H1 (cell line): ENCODE measurements at regions not wholly inside any gene's neighbourhood (a gene's known extent, or its start where the extent isn't known, plus 50 kb on each side); places are given as distances from the start of the nearest gene placed in this dataset.
A peak's percentile ranks its signal among the peaks of the same experiment; 100 is the strongest.

Experiments used
- CTCF ChIA-PET: fragments of 300-600 bp; sonication (Branson Sonifier 250); formaldehyde crosslinking; loops from one replicate; lab custom pipeline; 2021; ENCODE audit not compliant: partially characterized antibody; lab: Charles Lee
- POLR2A ChIA-PET: fragments of 300-600 bp; sonication (Branson Sonifier 250); formaldehyde crosslinking; loops from one replicate; lab custom pipeline; 2021; ENCODE audit warnings: inconsistent platforms; ENCODE audit not compliant: partially characterized antibody; lab: Charles Lee
- DNase-seq, 2 experiments: peaks; one replicate each; pipeline versions ENCODE4 v3.0.0 to v3.0.0-alpha.2; 2010 to 2022; ENCODE audit warnings: low spot score in 2 of 2, low read depth in 1 of 2, mixed read lengths in 1 of 2
- FAIRE-seq: peaks from 2 replicates; lab custom pipeline; 2011; peaks lifted over from hg19 to GRCh38; lab: Jason Lieb, UNC
- H2AFZ ChIP-seq: 2 replicates; pipeline ENCODE4 v1.8.1; 2012; ENCODE audit warnings: low read length, inconsistent platforms
- H2AK5ac ChIP-seq: 2 replicates; pipeline ENCODE4 v1.6.1; 2013; ENCODE audit warnings: low read depth, low read length
- H2BK120ac ChIP-seq: replicated peaks from 2 replicates; pipeline ENCODE3; 2013; ENCODE audit warnings: low read depth, low read length, inconsistent platforms
- H2BK12ac ChIP-seq: 2 replicates; pipeline ENCODE4 v1.6.1; 2013; ENCODE audit warnings: low read depth, low read length
- H2BK15ac ChIP-seq: 2 replicates; pipeline ENCODE4 v1.6.1; 2013; ENCODE audit warnings: low read length
- H2BK20ac ChIP-seq: 2 replicates; pipeline ENCODE4 v1.6.1; 2013; ENCODE audit warnings: low read length
- H2BK5ac ChIP-seq: 2 replicates; pipeline ENCODE4 v1.6.1; 2013; ENCODE audit warnings: low read depth, low read length
- H3K14ac ChIP-seq: 2 replicates; pipeline ENCODE4 v1.6.1; 2013; ENCODE audit warnings: inconsistent platforms; ENCODE audit not compliant: insufficient read length
- H3K18ac ChIP-seq: 2 replicates; pipeline ENCODE4 v1.6.1; 2013; ENCODE audit warnings: low read length; ENCODE audit errors: extremely low read depth
- H3K23ac ChIP-seq: 2 replicates; pipeline ENCODE4 v1.6.1; 2013; ENCODE audit warnings: inconsistent platforms; ENCODE audit not compliant: insufficient read length
- H3K23me2 ChIP-seq: 2 replicates; pipeline ENCODE4 v1.6.1; 2013; ENCODE audit warnings: low read depth, low read length
- H3K27ac ChIP-seq: 2 replicates; pipeline ENCODE4 v1.6.1; 2011; ENCODE audit warnings: low read depth, low read length, inconsistent platforms
- H3K27me3 ChIP-seq, 4 experiments: replicated peaks in 1 of 4; 1 replicate in 1 of 4; 2 replicates in 3 of 4; pipeline versions ENCODE4 v1.6.1 to v1.8.1; 2011 to 2013; ENCODE audit warnings: low read length in 3 of 4, mild to moderate bottlenecking in 3 of 4, inconsistent platforms in 2 of 4, mixed read lengths in 2 of 4, moderate library complexity in 1 of 4; ENCODE audit not compliant: control insufficient read depth in 3 of 4, insufficient read depth in 3 of 4; ENCODE audit errors: extremely low read depth in 1 of 4
- H3K36me3 ChIP-seq, 4 experiments: 2 replicates each; pipeline versions ENCODE4 v1.6.1 to v1.8.1; 2011 to 2013; ENCODE audit warnings: mild to moderate bottlenecking in 4 of 4, low read length in 3 of 4, moderate library complexity in 2 of 4, control low read depth in 1 of 4, inconsistent platforms in 1 of 4; ENCODE audit not compliant: insufficient read depth in 4 of 4, control insufficient read depth in 2 of 4
- H3K4ac ChIP-seq: replicated peaks from 2 replicates; pipeline ENCODE3; 2013; ENCODE audit warnings: low read length, low read depth, mixed read lengths, inconsistent platforms; ENCODE audit not compliant: insufficient read length
- H3K4me1 ChIP-seq, 4 experiments: replicated peaks in 1 of 4; 1 replicate in 1 of 4; 2 replicates in 3 of 4; pipeline versions ENCODE4 v1.6.1 to v1.8.1; 2011 to 2013; ENCODE audit warnings: low read length in 3 of 4, inconsistent platforms in 2 of 4, mixed read lengths in 1 of 4; ENCODE audit not compliant: insufficient read depth in 4 of 4, control insufficient read depth in 3 of 4
- H3K4me2 ChIP-seq, 2 experiments: 2 replicates each; pipeline versions ENCODE4 v1.6.1 to v1.8.1; 2011 to 2013; ENCODE audit warnings: low read depth in 2 of 2, low read length in 2 of 2, control low read depth in 1 of 2, inconsistent platforms in 1 of 2, mild to moderate bottlenecking in 1 of 2; ENCODE audit not compliant: insufficient read depth in 1 of 2
- H3K4me3 ChIP-seq, 4 experiments: fragments of 200-600, 300-600 bp in 1 of 4; sonication (generic), shearing (Covaris generic), sonication (Bioruptor Twin) in 1 of 4; 2 replicates each; pipeline versions ENCODE4 v1.5.1 to v1.8.1; 2011 to 2016; ENCODE audit warnings: low read length in 4 of 4, low read depth in 3 of 4, control low read depth in 2 of 4, inconsistent platforms in 2 of 4, mild to moderate bottlenecking in 2 of 4, mixed read lengths in 1 of 4, moderate library complexity in 1 of 4; ENCODE audit not compliant: insufficient read depth in 2 of 4; ENCODE audit errors: extremely low read depth in 1 of 4
- H3K56ac ChIP-seq: replicated peaks from 2 replicates; pipeline ENCODE3; 2013; ENCODE audit warnings: low read depth, mild to moderate bottlenecking, mixed read lengths, low read length, inconsistent platforms; ENCODE audit not compliant: insufficient read length
- H3K79me1 ChIP-seq: 2 replicates; pipeline ENCODE4 v1.6.1; 2013; ENCODE audit warnings: low read depth, low read length, control low read depth
- H3K79me2 ChIP-seq, 2 experiments: 2 replicates each; pipeline versions ENCODE4 v1.6.1 to v1.8.1; 2012 to 2013; ENCODE audit warnings: low read length in 2 of 2, mild to moderate bottlenecking in 2 of 2, inconsistent platforms in 1 of 2; ENCODE audit not compliant: insufficient read depth in 2 of 2, control insufficient read depth in 1 of 2
- H3K9ac ChIP-seq, 4 experiments: replicated peaks in 1 of 4; 1 replicate in 1 of 4; 2 replicates in 3 of 4; pipeline versions ENCODE4 v1.6.1 to v1.8.1; 2011 to 2013; ENCODE audit warnings: low read depth in 3 of 4, low read length in 3 of 4, control low read depth in 2 of 4, mild to moderate bottlenecking in 2 of 4, moderate library complexity in 2 of 4, inconsistent platforms in 1 of 4; ENCODE audit errors: extremely low read depth in 1 of 4
- H3K9me3 ChIP-seq, 2 experiments: 2 replicates each; pipeline versions ENCODE4 v1.6.1 to v1.8.1; 2012 to 2013; ENCODE audit warnings: mild to moderate bottlenecking in 2 of 2, moderate library complexity in 2 of 2, control low read depth in 1 of 2, inconsistent platforms in 1 of 2, low read depth in 1 of 2, low read length in 1 of 2, mixed read lengths in 1 of 2; ENCODE audit not compliant: insufficient read depth in 2 of 2
- H4K20me1 ChIP-seq, 2 experiments: replicated peaks in 1 of 2; 2 replicates each; pipeline versions ENCODE3 to v1.8.1; 2011 to 2013; ENCODE audit warnings: inconsistent platforms in 2 of 2, low read length in 2 of 2, mild to moderate bottlenecking in 1 of 2; ENCODE audit not compliant: insufficient read depth in 2 of 2, control insufficient read depth in 1 of 2
- H4K5ac ChIP-seq: 2 replicates; pipeline ENCODE4 v1.6.1; 2013; ENCODE audit warnings: low read length, low read depth, mixed read lengths, inconsistent platforms; ENCODE audit not compliant: insufficient read length
- H4K8ac ChIP-seq: 2 replicates; pipeline ENCODE4 v1.8.0; 2013; ENCODE audit warnings: mild to moderate bottlenecking, moderate library complexity, low read length, inconsistent platforms; ENCODE audit not compliant: insufficient read depth; ENCODE audit errors: extremely low read depth
- H4K91ac ChIP-seq: replicated peaks from 2 replicates; pipeline ENCODE3; 2013; ENCODE audit warnings: low read length, mixed read lengths, inconsistent platforms; ENCODE audit not compliant: insufficient read length
- BACH1 ChIP-seq: IDR thresholded peaks from 2 replicates; pipeline ENCODE4 v1.6.1; 2012; ENCODE audit warnings: low read length, improper control_type of control experiment
- JUN ChIP-seq: IDR thresholded peaks from 2 replicates; pipeline ENCODE4 v1.6.1; 2011; ENCODE audit warnings: low read depth, mild to moderate bottlenecking, improper control_type of control experiment, low read length
- TAF1 ChIP-seq: IDR thresholded peaks from 2 replicates; pipeline ENCODE4 v1.6.1; 2011; ENCODE audit warnings: mild to moderate bottlenecking, low read depth, low read length
- WGBS, 2 experiments: shearing (Covaris generic) in 1 of 2; methylation state at CpG; one replicate each; pipeline versions ENCODE4 v1.1.6 to v1.1.7; 2013 to 2015; ENCODE audit warnings: low lambda C conversion rate in 2 of 2, mixed read lengths in 2 of 2, inconsistent platforms in 1 of 2, low coverage in 1 of 2, missing lambda C conversion rate in 1 of 2; ENCODE audit not compliant: insufficient replicate concordance in 2 of 2, insufficient coverage in 1 of 2, insufficient read length in 1 of 2; ENCODE audit errors: extremely low coverage in 1 of 2, missing lambda C conversion rate in 1 of 2; 5-methylcytosine and 5-hydroxymethylcytosine counted together

- H2BK12ac ChIP-seq: no peak overlapping the region
- no peaks in the 10 kb centered on the region for H3K23me2 ChIP-seq
- no peak overlapping the region for H4K5ac ChIP-seq
- no peak overlapping the region for H2BK15ac ChIP-seq
- H3K4me1 ChIP-seq: no peaks in the 10 kb centered on the region; a peak in 1 of 7 replicates
- H3K4ac ChIP-seq: no peak overlapping the region
- ChIA-PET CTCF (interaction anchor here (0.5 to 0.8 kb wide), 4 partner anchors 15 to 119 kb away, joined by 3 to 4 read pairs (median 3); no protein-coding TSS in a partner anchor), POLR2A (no interaction called here)
- H2BK5ac ChIP-seq: no peak overlapping the region
- H3K14ac ChIP-seq: no peak overlapping the region
- no peaks in the 10 kb centered on the region for H3K79me2 ChIP-seq
- no peak overlapping the region for H3K9ac ChIP-seq
- no peak overlapping the region for H3K18ac ChIP-seq
- no peak for DNase-seq
- H4K91ac ChIP-seq: no peak overlapping the region
- H3K27me3 ChIP-seq: no peaks in the 10 kb centered on the region
- H2BK20ac ChIP-seq: no peak overlapping the region
- H3K56ac ChIP-seq: no peak overlapping the region
- H4K8ac ChIP-seq: no peak overlapping the region
- no peak overlapping the region for H3K4me3 ChIP-seq
- H3K23ac ChIP-seq: no peak overlapping the region
- no peaks in the 10 kb centered on the region for H3K9me3 ChIP-seq
- no peaks in the 10 kb centered on the region for H3K36me3 ChIP-seq
- no peak overlapping the region for H3K27ac ChIP-seq
- H2AFZ ChIP-seq: no peak overlapping the region
- TF ChIP-seq BACH1 (0 out of 2 replicates have a peak, but pooled peaks have one; percentile 16), JUN (no peak), TAF1 (no peak)
- H3K79me1 ChIP-seq: no peaks in the 10 kb centered on the region
- WGBS, 2 experiments: 89 to 100% methylated on average over 1 to 3 of the region's 3 CpGs
- no peak overlapping the region for H3K4me2 ChIP-seq
- no peak overlapping the region for H2AK5ac ChIP-seq
- H2BK120ac ChIP-seq: no peak overlapping the region
- FAIRE-seq: no peak
- H4K20me1 ChIP-seq: no peaks in the 10 kb centered on the region
Measured at GRCh38 chr6:21469213-21469612, 124.3 kb upstream of the SOX4 start.
